NCI-H1092 treated with DMSO at 0.1 percent for 48 hours (cell line): ENCODE measurements at regions not wholly inside any gene's neighbourhood (a gene's known extent, or its start where the extent isn't known, plus 50 kb on each side); places are given as distances from the start of the nearest gene placed in this dataset.

Source experiments
- DNase-seq: peaks from one replicate; lab custom pipeline; 2025; lab: John Stamatoyannopoulos, UW

DNA sequence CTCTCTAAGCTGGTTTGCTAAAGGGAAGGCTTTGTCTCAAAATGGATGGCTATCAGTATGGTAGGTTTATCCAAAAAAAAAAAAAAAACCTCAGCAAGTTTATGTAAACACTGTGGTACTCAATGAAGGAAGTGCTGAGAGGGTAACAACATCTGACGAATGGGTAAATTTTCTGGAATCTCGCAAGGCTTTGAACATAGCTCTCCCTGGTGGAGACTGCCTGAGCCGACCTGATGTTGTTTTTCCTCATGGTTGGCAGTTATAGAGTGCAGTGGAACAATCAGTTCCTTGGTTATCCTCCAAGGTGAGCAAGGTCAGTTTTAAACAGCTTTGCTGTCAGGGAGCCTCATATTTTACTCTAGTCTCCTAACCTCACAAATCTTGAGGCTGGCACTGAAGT lies 94.6 kb downstream of the ZPLD1 start:
- DNase-seq = peak; percentile 3

DNA sequence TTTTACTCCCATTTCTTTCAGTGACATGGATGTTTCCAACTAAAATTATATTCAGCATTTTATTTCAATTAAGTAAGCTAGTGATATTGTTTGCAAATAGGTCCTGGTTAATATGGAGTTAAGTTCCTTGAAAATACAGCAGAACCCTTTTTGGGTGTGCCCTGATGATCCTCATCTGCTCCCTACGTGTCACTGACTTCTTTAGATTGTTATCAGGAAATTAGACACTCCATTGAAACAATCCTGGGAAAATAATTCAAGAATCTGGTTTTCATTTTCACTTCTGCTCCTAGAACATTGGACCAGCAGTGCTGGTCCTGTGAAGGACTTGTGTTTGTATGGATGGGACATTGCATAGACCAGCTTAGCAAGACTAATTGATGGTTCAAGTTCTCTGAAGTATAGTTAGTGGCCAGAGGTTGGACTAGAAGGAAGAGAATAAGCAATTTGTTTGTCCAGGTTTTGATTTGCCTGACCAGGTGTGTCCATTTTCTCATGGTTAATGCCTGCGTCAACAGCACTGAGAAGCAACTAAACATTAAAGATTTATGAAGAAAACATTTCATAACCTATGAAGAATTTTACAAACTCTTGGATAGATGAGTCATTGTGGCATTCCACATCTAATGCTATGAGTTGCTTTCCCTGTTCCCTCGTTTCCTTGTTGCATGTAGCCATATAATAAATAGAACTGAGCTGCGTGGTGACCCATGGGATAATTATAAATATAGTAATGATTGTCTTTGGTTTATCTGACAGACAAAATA lies 95.8 kb downstream of the ZPLD1 start:
- DNase-seq = no peak

DNA sequence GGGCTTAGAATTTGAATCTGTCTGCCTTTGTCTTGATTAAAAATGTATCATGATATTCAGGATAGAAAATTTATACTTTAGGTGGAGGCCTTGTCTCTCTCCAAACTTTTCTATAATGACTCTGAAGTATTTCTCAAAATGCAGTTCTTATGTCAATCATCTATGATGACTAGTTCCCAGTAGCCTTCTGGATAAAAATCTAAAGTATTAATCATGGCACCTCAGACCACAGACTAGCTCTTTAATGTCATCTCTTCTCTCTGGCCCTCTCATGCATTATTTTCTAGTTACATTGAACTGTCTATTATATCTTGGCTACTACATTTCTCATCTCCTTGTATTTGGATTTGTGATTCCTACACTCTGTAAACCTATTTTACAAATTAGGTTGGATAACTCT lies 96.9 kb downstream of the ZPLD1 start:
- no peak for DNase-seq

DNA sequence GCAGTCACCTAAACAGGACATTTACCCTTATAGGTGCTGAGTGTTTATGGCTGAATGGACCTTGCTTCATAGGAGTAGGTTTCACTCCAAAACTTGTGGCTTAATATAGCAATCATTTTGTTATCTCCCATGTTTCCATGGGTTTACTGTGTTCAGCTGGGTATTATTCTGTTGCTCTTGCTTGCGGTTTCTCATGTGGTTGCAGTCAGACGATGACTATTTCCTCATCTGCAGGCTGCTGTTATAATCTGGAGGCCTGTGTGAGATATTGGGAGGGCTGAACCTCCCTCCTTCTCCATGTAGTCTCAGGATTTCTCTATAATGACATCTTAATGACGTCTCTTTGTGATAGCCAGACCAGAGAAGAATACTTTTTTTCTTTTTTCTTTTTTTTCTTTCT lies 98.1 kb downstream of the ZPLD1 start:
- DNase-seq = no peak

DNA sequence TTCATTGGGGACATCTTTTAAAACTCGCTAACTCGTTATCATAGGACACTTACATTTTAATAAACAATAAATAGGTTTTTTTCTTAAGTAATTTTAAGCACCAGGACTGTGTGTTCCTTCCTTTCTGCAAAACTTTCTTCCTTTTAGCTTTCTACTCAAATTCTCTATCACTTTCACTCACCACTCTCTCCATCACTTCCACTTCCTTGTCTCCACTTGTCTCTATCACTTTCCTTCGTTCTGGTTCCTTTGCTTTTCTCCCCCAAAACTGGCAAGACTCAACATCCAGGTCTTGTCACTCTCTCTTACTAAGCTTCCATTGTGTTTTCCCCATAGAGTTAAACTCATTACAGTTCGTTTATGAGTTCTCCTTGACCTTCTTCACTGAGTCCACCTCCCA lies 99.0 kb downstream of the ZPLD1 start:
- no peak for DNase-seq

DNA sequence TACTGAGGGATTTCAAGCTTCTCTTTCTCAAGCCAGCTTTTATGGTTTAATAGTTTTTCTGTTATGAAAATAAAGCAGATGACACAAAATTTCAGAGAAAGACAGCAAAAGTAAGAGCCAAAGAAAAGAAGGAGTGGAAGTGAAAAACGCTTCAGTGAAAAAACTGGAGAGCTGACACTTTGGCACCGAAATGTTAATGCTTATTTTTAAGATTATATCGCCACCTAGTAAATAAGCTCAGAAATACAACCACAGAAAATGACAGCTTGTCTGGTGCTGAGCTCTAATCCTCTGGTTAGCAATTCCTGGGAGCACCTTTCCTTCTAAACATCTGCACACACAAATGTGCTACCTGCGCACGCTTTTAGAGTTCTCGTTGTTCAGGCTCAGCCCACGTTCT lies 101.6 kb downstream of the ZPLD1 start:
- DNase-seq = peak; percentile 42

DNA sequence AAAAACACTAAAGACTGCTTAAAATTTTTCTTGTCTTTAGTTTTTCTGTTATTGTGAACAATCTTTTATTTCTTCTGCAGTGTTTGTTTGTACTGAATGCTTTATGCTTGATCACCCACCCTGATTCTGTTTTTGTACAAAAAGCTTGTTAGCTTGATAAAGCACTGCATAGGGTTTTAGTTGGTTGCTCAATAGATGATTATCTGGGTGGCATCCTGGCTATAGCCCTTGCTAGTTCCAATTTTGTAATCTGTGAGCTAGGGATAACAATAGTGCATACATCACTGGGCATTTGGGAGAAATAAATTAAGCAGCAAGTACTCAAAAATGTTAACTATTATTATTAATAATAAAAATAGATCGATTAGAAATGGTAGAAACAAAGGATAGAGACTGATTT lies 102.3 kb downstream of the ZPLD1 start:
- DNase-seq = no peak

DNA sequence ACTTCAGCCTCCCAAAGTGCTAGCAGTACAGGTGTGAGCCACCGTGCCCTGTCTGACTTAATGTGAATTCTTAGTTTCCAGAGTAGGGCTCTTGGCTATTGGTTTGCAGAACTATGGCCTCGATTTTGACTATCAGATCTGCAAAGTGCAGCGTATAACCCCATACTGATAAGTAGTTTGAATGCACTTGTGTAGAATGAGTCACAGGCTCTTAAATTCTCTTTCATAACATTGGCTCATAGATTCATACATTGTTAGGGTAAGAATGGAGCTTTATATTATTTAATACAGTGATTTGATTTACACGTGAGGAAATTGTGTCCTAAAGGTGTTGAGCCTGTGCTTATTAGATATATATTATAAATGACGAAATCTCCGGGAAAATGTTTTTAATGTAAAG lies 109.9 kb downstream of the ZPLD1 start:
- DNase-seq = no peak

DNA sequence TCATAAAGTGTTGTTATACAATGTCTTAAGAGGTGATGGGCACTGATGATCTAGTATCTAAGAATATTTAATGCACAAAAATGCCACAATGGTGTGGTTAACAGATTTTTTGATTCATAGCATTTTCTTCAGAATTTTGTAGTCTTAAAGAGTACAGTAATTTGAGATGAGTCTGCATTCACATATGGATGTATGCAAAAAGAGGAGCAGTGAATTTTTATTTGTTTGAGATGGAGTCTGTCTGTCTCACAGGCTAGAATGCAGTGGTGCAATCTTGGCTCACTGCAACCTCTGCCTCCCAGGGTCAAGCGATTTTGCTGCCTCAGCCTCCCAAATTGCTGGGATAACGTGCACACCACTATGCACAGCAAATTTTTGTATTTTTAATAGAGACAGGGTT lies 110.5 kb downstream of the ZPLD1 start:
- DNase-seq = no peak

DNA sequence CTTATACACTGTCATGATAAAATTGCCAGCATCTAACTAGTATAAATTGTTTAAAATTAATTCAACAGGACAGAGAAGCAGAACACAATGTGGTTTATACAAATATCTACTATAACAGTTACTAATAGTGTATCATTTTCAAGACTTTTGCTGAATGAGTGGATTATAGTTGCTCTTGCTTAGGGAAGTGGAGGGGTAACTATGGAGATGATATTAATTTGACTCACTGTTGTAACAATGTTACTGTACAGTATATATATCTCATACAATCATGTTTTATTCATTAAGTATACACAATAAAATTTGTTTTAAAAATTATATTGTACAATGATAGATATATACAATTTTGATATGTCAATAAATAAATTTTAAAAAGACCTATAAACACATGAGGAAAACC lies 119.1 kb downstream of the ZPLD1 start:
- DNase-seq = no peak

DNA sequence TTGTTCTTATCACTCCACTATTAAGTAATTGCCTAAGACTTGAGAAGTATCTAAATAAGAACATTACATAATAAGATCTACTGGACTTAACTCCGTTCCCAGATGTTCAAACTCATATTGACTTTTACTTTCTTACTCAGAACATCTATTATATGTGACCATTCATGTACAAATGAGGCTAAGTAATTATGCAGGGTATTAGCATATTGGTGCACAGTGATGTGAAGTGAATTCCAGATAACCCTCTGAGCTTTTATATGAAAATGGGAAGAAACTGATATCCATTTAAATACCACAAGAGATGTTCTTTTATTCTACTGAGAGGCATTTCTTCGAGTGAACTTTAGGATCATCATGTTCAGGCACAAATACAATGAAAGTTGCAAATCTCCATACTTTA lies 135.7 kb downstream of the ZPLD1 start:
- DNase-seq = no peak

DNA sequence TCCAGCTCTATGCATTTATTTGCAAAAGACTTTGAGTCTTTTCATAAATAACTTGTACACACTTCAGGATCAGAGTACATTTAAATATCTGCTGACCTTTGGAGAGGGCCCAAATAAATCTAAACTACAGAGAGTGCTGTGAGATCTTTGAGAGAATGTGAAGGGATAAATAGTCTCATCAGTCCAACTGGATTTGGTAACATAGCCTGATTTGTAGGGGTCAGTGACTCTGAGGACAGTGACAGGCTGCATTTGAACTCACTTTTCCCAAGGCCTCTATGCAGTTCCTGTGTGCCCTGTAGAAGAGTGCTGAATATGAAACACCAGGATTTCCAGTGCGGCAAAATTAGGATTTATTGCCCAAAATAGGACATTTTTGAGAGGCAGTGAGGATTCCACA lies 136.2 kb downstream of the ZPLD1 start:
- no peak for DNase-seq

DNA sequence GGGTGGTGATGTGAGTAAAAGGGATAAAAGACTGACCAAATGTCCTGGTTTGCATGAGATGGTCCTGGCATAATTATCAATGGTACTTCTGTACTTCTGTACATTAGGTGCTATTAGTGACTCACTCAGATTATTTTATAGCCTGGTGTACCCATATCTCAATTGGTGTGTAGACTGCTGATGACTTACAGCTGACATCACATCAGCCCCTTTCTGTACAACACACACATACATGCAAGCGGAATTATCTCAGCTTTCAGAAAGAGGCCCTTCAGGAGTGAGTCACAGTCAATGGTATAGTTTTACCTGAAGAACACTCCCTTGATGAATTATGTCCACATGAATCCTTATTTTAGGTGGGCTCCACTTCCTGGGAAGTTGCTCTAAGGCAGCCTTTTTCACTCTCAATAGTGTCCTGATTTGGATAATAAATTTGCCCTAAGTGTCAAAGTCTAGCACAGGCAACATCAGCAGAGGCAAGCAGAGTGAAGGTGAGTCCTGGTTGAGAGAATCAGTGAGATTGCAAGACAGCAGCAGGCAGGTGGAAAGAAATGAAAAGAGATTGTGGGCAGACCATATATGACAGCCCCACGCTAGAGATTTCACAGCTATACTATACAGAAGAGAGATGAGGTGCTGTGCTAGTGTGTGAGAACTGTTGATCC lies 137.0 kb downstream of the ZPLD1 start:
- DNase-seq = no peak

DNA sequence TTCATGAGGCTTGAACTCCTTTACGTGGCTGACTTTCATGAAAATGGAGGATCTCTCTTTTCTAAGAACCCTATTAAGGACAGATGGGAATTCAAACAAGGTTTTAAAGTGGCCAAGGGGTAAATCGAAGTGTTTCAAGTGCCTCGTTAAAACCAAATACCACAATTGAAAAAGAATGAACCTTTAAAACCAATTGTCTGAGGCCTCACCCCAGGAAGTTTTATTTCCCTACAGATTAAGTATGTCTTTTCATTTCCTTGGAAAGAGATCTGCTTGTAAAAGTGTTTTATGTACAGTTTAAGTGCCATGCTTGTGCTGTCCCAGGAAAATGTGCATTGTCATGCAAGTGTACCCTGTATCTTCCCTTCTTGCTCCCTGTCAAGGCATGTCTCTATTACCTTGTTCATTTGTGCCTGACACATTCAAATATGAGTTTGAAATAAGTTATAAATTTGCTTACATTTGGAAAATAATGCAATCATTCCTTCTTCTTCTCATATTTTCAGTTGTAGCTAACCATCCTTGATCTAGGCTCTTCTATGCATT lies 138.7 kb downstream of the ZPLD1 start:
- no peak for DNase-seq

DNA sequence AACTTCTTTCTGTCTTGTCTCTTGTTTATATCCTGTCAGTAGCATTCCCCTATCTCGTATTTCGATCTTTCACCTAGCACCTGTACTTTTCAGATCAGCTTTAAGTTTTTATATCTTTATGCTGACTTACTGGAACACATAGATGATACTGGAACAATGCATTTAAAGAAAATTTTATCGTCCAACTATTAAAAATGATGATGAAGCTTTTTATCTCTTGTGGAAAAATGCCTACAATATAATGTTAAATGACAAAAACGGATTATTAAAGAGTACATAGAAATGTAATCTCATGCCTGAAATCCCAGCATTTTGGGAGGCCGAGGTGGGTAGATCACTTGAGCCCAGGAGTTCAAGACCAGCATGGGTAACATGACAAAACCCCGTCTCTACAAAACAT lies 139.5 kb downstream of the ZPLD1 start:
- DNase-seq = no peak

DNA sequence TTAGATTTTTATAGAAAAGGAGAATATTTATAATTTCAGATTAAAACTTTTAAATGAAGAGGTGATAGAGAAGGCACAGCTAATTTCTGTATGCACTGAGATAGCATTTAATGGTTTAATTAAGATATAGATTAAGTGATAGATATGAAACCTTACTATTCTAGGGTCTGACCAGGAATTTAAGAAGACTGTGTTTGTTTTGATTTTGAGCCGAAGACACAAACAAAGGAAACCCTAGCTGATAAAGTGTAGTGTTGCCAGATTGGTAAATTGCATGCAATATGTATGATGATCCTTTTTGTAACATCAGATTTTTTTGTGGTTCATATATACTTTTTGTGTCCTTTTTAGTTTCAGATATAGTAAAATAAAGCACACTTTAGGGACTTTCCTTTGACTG lies 141.8 kb downstream of the ZPLD1 start:
- no peak for DNase-seq

DNA sequence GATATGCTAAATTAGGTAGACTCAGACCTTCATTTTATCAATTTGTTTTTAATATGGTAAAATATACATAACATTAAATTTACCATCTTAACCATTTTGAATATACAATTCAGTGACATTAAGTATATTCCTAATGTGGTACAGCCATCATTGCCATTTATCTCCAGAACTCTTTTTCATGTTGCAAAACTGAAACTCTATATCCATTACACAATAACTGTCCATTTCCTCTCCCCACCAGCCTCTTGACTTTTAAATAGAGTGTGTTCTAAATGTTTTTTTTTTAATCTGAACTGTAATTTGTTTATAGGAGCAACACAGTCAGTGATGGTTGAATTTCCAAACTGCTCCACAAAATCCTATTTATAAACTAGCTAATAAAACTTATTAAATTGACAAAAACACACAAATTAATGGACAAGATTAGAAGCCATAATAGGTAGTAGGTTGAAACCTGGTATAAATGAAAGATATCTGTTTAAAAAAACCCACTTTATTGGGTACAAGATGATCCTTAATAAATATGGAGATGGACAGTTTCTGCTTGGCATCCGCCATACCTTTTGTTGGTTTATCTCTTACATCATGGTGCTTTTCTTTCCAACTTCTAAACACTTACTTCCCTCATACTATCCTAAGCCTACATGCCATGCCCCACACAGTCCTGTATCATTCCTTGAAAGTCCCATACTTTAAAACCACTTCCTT lies 142.4 kb downstream of the ZPLD1 start:
- DNase-seq = no peak

DNA sequence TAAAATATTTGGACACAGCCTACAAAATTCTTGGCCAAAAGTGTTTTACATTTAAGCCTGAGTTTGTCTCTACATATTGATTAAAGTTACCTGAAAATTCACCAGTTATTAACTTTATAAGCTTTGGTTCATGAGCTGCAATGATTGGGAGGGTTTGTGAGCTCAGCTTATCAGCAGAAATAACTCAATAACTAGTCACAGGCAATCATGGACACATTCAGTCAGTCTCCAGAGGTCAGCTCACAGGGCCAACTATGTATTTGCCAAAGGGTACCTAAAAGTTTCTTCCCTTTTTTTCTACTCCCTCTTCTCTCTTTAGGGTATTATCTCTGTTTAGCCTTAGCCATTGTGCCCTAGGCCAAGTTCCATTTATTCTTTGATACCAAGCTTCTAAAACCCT lies 145.9 kb downstream of the ZPLD1 start:
- DNase-seq = no peak

DNA sequence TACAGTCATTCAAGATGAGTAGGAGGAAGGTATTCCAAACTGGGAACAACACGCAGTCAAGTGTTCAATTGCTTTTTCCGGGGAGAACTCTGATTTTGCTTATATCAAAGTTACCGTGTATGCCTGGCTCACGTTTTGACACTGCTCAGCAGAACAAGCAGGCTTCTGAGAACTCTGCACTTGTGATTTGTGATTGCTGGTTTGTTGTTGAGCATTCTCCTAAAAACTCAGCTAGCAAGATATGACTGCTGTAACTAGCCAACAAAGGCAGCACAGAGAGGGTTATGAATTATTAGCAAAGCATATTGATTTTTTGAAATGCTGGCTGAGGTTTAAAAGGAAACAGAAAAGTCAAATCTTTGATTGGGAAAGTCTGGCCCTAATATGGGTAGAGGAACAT lies 151.7 kb downstream of the ZPLD1 start:
- no peak for DNase-seq

DNA sequence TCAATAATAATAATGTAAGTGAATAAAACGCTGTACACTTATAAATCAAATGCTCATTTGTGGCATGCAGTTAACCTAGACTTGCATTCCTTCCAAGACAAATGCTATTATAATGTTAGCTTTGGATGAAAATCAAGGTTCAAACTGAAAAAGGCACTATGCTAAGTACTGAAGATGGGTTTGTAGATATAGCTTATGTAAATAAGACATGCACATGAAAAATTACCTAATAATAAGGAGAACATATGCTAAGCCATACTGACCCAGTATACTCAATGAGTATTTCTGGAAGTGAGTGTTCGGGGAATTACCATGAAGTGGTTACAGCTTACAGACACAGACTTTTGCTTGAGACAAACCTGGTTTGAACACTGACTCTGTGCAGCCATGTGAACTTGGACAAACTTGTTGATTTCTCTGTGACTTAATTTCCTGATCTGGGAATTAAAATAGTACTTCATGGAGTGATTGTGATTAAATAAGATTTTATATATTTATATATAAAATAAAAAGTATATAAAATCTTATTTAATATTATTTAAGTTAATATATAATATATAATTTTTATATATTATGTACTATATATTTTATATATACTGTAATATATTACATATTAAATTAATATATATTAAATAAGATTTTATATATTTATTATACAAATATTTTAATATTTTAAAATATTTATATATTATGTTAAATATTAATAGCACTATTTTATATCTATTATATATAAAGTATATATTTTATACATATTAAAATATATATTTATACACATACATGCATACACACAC lies 159.2 kb downstream of the ZPLD1 start:
- DNase-seq = no peak

DNA sequence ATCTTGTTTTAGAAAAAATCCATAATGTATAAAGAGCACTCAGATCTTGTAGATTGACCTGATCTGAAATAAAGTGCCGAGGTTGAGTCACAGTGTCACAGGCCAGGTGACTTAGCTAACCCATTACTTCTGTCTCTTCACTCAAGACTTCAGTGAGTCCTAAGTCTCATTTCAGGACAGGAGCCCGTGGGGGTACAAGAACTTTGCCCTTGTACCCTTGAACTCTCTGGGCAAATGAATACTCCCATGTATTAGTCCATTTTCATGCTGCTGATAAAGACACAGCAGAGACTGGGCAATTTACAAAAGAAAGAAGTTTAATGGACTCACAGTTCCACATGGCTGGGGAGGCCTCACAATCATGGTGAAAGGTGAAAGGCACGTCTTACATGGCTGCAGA lies 160.2 kb downstream of the ZPLD1 start:
- no peak for DNase-seq
